Suprapubic skin (tissue), 3 donors: ENCODE measurements at regions not wholly inside any gene's neighbourhood (a gene's known extent, or its start where the extent isn't known, plus 50 kb on each side); places are given as distances from the start of the nearest gene placed in this dataset.

Source experiments
- POLR2A ChIP-seq, 2 donors: fragments of 450-650 bp; IDR thresholded peaks; one replicate each; pipeline ENCODE4 v1.6.1; 2017; ENCODE audit warnings: antibody characterized with exemption in 2 of 2, mild to moderate bottlenecking in 2 of 2, moderate library complexity in 2 of 2
- TF ChIP-seq, protein P1 (sequence below), 2 donors: fragments of 200-600 bp in 1 of 2; fragments of 450-650 bp in 1 of 2; sonication (generic) in 1 of 2; IDR thresholded peaks; one replicate each; pipeline ENCODE4 v1.5.1; 2016 to 2019; ENCODE audit warnings: antibody characterized with exemption in 2 of 2, mild to moderate bottlenecking in 1 of 2, moderate library complexity in 1 of 2

DNA sequence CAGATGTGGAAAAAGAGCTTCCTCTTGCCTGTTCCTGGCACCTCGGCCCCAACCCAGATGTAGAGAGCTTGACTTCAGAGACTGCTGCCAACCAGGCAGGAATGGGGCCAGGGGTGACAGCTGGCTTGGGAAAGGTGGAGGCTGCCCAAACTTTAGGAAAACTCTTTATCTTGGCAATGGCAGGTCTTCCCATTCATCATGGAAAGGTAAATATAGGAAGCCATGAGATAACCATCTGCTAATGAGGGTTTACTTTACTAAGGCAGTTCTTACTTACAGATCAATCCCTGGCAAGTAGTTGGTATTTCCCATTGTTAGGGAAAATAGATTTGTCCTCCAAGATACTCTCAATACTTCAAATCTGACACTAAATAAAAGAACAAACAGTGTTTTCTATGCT lies 143.1 kb upstream of the NUDT4 start:
- TF ChIP-seq, protein P1, sequence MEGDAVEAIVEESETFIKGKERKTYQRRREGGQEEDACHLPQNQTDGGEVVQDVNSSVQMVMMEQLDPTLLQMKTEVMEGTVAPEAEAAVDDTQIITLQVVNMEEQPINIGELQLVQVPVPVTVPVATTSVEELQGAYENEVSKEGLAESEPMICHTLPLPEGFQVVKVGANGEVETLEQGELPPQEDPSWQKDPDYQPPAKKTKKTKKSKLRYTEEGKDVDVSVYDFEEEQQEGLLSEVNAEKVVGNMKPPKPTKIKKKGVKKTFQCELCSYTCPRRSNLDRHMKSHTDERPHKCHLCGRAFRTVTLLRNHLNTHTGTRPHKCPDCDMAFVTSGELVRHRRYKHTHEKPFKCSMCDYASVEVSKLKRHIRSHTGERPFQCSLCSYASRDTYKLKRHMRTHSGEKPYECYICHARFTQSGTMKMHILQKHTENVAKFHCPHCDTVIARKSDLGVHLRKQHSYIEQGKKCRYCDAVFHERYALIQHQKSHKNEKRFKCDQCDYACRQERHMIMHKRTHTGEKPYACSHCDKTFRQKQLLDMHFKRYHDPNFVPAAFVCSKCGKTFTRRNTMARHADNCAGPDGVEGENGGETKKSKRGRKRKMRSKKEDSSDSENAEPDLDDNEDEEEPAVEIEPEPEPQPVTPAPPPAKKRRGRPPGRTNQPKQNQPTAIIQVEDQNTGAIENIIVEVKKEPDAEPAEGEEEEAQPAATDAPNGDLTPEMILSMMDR (IDR thresholded peaks at IDR 0.05): no peak
- no peak for TF ChIP-seq POLR2A (IDR thresholded peaks at IDR 0.05)
